HL-60 (cell line): ENCODE measurements at regions not wholly inside any gene's neighbourhood (a gene's known extent, or its start where the extent isn't known, plus 50 kb on each side); places are given as distances from the start of the nearest gene placed in this dataset.

Experiments used
- DNase-seq, 2 experiments: peaks; one replicate each; pipeline ENCODE4 v3.0.0-alpha.2; 2010 to 2020; ENCODE audit warnings: low read depth in 1 of 2, low spot score in 1 of 2
- H3K27ac ChIP-seq: fragments of 250-450 bp; sonication (Bioruptor Pico); replicated peaks from 2 replicates; pipeline ENCODE4 v1.5.1; 2020; ENCODE audit warnings: mild to moderate bottlenecking, moderate library complexity
- H3K27me3 ChIP-seq: fragments of 250-450 bp; sonication (Bioruptor Pico); 2 replicates; pipeline ENCODE4 v1.5.1; 2021; ENCODE audit warnings: mild to moderate bottlenecking, moderate library complexity; ENCODE audit not compliant: insufficient read depth, poor library complexity, severe bottlenecking
- H3K4me3 ChIP-seq: replicated peaks from 2 replicates; pipeline ENCODE4 v1.5.1; 2011; ENCODE audit warnings: mild to moderate bottlenecking, control low read depth, low read length; ENCODE audit not compliant: insufficient read depth
- CTCF ChIP-seq: IDR thresholded peaks from one replicate; pipeline ENCODE4 v1.5.1; 2011; ENCODE audit warnings: low read length, control low read depth, inconsistent platforms; ENCODE audit not compliant: insufficient read depth
- GABPA ChIP-seq: IDR thresholded peaks from 2 replicates; pipeline ENCODE4 v1.6.1; 2012; ENCODE audit warnings: low read depth
- POLR2AphosphoS5 ChIP-seq: IDR thresholded peaks from 2 replicates; pipeline ENCODE4 v1.6.1; 2012; ENCODE audit warnings: low read depth
- SPI1 ChIP-seq: IDR thresholded peaks from 2 replicates; pipeline ENCODE4 v1.6.1; 2012; ENCODE audit warnings: low read depth, mild to moderate bottlenecking, borderline replicate concordance
- TF ChIP-seq, protein P1 (sequence below): IDR thresholded peaks from 2 replicates; pipeline ENCODE4 v1.6.1; 2012; ENCODE audit warnings: low read depth; ENCODE audit not compliant: insufficient replicate concordance

GRCh38 chr17:45676695-45677094, 107.4 kb upstream of the CRHR1 start:
- DNase-seq: no peak
- Histone ChIP-seq H3K4me3 (no peak overlapping the region), H3K27me3 (no peaks in the 10 kb centered on the region), H3K27ac (no peak overlapping the region)
- no peak for TF ChIP-seq POLR2AphosphoS5
- no peak for TF ChIP-seq GABPA
- TF ChIP-seq SPI1: no peak
- TF ChIP-seq, protein P1, sequence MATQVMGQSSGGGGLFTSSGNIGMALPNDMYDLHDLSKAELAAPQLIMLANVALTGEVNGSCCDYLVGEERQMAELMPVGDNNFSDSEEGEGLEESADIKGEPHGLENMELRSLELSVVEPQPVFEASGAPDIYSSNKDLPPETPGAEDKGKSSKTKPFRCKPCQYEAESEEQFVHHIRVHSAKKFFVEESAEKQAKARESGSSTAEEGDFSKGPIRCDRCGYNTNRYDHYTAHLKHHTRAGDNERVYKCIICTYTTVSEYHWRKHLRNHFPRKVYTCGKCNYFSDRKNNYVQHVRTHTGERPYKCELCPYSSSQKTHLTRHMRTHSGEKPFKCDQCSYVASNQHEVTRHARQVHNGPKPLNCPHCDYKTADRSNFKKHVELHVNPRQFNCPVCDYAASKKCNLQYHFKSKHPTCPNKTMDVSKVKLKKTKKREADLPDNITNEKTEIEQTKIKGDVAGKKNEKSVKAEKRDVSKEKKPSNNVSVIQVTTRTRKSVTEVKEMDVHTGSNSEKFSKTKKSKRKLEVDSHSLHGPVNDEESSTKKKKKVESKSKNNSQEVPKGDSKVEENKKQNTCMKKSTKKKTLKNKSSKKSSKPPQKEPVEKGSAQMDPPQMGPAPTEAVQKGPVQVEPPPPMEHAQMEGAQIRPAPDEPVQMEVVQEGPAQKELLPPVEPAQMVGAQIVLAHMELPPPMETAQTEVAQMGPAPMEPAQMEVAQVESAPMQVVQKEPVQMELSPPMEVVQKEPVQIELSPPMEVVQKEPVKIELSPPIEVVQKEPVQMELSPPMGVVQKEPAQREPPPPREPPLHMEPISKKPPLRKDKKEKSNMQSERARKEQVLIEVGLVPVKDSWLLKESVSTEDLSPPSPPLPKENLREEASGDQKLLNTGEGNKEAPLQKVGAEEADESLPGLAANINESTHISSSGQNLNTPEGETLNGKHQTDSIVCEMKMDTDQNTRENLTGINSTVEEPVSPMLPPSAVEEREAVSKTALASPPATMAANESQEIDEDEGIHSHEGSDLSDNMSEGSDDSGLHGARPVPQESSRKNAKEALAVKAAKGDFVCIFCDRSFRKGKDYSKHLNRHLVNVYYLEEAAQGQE: no peak
- no peak for TF ChIP-seq CTCF

DNA sequence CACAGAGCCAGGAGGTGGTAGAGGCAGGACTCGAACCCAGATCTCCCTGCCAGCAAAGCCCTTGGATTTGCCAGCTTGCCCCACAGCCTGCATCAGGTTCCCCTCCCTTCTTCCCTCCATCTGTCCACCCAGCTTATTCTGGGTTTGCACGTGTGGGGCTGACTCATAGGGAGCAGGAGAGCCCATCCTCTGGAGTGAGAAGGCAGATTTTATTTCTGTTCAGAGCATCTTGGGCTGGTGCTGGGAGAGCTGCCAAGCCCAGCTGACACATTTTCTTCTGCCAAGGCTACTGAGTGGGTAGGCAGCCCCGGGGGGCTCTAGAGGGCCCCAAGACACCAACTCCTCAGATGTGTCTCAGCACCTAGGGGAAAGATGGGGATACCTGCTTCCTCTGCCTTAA, 106.3 kb upstream of the CRHR1 start:
- H3K27ac ChIP-seq: no peak overlapping the region
- no peak overlapping the region for H3K4me3 ChIP-seq
- no peak for TF ChIP-seq CTCF
- TF ChIP-seq GABPA: no peak
- TF ChIP-seq, protein P1: no peak
- no peak for TF ChIP-seq SPI1
- TF ChIP-seq POLR2AphosphoS5: no peak
- no peaks in the 10 kb centered on the region for H3K27me3 ChIP-seq
- DNase-seq: no peak

DNA sequence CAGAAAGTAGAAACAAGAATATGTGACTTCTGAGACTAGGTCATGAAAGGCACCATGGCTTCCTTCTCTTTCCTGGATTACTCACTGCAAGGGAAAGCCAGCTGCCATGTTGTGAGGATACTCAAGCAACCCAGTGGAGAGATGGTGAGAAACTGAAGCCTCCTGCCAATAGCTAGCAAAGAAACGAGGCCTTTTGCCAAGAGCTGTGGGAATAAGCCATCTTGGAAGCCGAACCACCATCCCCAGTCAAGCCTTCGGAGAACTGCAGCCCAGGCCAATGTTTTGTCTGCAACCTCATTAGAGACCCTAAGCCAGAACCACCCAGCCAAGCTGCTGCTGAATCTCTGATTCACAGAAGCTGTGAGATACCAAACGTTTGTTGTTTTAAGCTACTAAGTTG, 104.7 kb upstream of the CRHR1 start:
- H3K4me3 ChIP-seq: no peak overlapping the region
- DNase-seq: no peak
- no peaks in the 10 kb centered on the region for H3K27me3 ChIP-seq
- no peak overlapping the region for H3K27ac ChIP-seq
- TF ChIP-seq, protein P1: no peak
- no peak for TF ChIP-seq CTCF
- TF ChIP-seq SPI1: no peak
- TF ChIP-seq GABPA: no peak
- no peak for TF ChIP-seq POLR2AphosphoS5
